DMS114 treated with DMSO at 0.1 percent for 48 hours (cell line): ENCODE measurements at regions not wholly inside any gene's neighbourhood (a gene's known extent, or its start where the extent isn't known, plus 50 kb on each side); places are given as distances from the start of the nearest gene placed in this dataset.
"Not testable (repeated sequence)": the region's sequence is repeated elsewhere in the genome, so short reads cannot be mapped to it uniquely, and the experiment has no call there.

Experiments
- DNase-seq: peaks from one replicate; lab custom pipeline; 2025; ENCODE audit not compliant: unreplicated experiment; lab: John Stamatoyannopoulos, UW

DNA sequence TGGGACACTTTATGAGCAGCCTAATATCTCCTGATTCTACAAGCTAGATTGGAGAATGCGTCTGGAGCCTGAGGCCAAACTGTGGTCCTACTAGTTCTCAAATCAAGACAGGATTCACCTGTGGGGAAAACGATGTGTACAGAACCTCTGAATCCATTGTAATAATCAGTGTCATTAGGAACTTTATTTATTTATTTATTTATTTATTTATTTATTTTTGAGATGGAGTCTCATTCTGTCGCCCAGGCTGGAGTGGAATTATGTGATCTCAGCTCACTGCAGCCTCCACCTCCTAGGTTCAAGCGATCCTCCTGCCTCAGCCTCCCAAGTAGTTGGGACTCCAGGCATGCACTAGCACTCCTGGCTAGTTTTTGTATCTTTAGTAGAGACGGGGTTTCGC is 52.6 kb upstream of the KIF26B start:
- not testable (repeated sequence) for DNase-seq

DNA sequence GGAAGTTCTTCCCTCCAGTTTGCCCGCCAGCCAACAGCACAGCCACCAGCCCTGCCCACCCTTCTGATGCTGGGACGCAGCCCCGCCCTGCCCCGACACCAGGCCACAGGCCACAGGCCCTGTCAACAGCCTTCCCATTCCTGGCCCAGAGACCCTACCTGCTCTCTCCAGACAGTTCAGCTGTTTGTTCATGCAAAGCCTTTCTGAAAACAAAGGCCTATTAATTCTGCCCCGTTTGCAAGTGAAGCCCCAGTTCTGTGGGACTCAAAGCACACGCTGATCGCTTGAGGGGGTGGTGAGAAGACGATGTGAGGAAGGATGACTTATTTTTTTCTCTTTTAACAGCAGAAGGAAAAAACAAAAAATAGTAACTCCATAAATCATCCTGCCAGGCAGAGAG is 55.4 kb upstream of the KIF26B start:
- DNase-seq: no peak

DNA sequence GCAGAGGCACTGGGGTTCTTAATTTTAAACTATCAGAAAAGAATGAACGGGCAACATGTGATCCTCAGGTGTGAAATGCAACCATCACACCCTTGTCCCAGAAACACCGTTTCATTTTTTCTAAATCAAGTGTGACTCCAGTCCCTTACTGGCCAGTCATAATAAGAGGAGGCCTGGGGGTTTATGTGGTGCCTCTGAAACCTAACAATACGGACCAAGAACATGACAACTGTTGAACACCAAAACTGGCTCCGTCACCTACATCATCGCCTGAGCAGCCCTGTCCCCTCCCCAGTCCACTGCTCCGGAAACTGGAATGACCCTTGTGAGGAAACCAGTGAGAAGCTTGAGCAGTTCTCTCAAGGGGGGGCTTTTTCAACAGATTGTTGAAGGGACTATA is 55.9 kb upstream of the KIF26B start:
- no peak for DNase-seq

DNA sequence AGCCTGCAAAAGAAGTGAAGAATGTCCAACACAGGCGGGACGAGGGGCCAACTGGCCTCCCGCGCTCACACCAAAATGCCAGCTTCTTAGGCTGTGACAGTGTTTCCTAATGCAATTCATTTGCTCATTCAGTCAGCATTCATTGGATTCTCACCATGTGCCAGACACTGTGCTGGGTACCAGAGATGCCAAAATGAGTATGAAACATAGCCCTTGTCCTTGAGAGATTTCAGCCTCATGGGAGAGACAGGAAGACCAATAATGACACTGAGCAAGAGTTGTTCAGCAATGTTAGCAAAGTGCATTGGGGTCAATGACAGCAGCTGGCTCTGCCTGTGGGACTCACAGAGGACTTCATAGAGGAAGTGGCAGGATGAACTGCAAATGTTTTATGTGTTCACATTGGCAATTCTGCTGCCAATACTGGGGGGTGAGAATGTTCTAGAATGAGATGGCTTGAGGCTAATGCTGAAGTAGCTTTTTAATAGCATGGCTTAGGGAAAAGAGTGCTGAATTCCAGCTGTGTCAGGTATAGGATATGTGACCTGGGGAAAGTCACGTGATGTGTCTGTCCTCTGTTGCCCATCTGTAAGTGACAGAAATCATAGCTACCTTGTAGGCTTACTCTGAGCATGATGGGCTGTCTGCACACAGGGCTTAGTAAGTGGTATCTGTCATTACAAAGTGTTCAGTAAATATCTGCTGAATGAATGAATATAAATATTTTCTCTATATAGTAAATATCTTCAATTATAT is 58.3 kb upstream of the KIF26B start:
- DNase-seq: no peak

DNA sequence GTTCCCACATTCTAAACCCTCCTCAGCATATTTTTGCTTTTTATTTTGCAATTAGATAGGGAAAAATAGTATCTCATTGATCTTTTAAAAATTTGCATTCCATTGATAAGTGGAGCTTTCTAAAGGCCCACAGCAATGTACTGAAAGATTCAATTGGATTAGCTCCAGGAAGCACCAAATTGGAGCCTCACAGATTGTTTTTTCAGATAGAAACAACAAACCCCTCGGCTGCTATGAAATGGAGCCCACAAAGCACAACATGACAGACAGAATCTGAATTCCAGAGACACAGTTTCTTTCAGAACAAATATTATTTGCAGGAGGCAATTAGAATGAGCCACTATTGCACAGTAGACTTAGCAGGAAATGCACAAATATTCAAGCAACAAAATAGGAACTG is 58.9 kb upstream of the KIF26B start:
- no peak for DNase-seq

DNA sequence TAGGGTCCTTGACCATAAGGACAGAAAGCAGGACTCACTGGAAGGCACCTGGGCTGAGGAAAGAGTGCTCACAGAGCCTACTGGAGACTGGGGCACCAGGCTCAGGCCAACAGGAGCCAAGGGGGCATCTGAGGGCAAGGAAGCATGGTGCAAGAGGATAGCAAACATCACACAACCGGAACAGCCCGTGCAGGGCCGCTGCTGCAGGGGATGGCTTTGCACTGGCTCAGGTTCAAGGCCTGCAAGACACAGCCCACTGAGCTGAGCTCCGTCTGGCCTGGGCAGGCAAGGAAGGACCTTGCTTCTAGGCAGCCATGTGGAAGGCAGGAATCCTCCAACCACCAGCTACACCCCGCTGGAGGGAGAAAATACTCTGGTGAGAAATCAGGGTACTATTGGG is 59.8 kb upstream of the KIF26B start:
- no peak for DNase-seq

DNA sequence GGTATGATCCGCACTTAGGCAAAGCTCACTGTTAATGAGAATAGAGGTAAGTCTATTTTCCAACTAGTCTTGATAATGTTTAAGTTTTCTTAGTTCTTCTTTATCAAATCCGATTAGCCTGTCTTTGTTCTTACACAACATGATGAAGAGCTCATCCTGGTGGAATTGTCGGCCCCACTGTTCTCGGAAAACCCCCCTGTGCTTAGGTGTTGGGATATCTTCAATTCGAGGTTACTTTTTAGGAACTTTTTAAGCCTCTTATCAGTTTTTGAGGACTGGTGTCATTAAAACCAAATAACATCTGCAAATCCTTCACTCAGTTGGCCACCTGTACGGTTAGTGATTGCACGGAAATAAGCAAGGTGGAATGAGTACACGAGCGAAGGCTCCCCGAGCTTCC is 60.7 kb upstream of the KIF26B start:
- DNase-seq: no peak

DNA sequence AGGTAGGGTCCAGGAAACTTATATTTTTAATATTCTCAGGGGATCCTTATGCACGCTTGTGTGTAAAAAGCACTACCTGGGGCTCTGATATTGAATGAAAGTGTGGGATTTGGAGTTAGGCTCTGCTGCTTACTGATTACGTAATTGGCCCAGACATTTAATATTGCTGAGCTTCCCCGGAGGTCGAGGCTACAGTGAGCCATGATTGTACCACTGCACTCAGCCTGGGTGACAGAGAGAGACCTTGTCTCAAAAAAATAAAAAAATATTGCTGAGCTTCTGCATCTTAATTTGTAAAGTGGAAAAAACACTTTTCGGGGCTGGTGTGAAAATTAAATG is 62.2 kb upstream of the KIF26B start:
- no peak for DNase-seq

DNA sequence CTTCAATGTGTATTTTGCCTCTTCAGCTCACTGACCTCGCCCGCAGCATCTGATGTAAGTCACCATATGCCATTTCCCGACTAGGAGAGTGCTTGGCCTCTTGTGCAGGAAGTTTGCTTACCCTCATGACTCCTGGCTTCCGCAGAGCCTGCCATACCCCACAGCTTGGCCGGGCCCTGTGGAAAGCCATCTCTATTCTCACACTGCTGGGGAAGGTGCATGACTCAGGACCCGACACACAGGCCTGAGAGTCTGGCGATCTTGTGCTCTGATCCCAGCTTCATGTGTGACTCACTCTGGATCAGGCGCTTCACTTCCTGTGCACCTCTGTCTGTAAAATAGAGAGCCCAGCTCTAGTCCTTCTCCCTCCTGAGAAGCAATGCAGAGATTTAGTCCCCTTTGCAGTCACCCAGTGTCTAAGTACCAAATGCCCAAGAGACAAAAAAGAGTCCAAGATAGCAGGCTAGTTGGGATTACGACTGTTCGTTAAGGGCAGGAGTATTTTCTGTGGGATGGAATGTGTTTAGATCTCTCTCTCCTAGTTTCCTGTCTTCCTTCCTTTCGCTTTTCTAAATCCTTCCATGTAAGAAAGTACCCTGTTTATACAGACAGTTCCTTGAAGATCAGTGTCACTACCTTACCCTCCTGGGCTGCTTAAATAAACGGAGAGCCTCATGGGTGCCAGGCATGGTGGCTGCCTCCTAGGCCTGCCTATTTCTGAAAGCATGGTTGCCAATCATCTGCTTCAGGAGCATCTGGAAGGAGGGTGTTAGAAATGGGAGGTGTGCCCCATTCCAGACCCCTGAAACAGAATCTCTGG is 62.8 kb upstream of the KIF26B start:
- no peak for DNase-seq

DNA sequence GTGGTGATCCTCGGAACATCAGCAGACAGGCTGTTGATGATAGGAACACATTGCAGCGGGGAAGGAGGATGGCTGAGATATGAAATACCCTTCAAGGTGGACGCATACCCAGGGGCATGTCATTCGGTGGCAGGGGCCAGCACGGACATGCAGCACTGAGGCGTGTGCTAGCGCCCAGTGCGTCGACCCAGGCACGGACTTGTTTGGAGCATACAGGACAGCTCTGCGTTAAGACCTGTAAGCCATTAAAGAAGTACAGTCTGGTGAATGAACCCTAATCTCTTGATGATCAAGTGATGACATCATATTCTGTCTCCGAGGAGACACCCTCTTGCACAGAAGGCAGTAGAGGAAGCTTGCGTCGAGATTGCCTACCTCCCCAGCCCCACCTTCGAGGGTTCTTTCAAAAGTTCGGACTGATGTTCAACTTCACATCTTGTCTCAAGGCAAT is 63.6 kb upstream of the KIF26B start:
- DNase-seq: no peak

DNA sequence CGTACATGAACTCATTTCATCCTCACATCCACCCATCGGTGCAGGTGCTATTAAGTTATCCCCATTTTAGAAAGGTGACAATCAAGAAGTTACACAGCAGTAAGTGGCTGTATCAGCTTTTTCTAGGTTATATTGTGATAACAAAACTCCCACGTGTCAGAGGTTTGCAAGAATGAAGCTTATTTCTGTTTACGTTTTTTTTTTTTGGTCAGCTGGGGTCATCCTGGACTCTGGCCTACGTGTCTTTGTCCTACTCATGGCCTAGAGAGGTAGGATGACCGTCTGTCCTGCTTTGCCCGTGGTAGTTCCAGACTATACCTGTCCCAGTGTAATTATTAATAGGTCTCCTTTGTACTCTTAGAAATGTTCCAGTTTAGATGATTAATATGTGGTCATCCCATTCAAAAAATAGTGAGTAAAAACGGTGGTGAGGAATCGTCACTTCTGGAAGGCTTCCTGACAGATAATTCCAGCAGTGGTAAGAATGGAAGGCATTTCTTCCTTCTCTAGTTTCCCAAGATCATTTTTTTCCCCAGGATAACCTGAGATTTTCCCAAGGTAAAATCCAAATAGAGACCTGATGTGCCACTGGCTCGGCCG is 64.2 kb upstream of the KIF26B start:
- no peak for DNase-seq

DNA sequence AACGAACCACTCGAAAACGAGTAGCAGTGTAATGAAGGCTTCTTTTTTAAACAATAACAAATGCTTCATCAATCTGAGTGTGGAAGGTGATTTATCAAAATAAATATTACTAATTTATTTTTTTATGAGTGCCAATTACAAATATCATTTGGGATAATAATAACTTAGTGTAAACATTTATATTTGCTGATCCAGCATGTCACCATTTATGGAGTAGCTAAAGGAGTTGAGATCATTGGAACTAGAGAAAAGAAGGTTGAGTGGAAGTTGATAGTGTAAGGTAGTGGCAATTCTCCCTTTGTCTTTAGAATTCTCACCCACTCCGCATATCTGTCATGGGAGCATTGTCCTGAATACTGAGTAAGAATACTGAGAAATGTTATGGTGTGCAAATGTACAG is 67.1 kb upstream of the KIF26B start:
- no peak for DNase-seq

DNA sequence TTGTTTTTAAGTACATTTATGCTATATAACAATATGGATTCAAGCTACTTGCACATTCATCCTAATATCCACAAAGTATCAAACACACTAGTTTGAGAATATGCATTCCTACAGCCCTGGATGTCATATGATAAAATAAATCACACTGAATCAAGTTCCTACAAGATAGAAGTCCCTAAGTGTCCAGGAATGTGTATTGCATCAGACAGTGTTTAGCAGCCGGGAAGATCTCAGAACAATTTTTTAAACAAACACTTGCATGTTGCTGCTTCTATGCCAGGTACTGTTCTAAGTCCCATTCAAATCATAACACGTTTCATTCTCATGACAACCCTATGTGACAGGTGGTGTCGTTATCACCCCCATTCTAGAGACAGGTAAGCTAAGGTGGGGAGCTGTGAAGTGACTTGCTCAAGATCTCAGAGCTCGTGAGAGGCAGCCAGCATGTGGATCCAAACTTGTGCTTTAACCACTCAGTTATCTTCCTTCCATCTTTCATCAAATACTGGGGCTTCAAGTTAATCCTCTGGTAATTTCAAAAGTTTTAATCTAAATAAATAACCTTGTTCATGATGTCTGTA is 68.3 kb upstream of the KIF26B start:
- no peak for DNase-seq

DNA sequence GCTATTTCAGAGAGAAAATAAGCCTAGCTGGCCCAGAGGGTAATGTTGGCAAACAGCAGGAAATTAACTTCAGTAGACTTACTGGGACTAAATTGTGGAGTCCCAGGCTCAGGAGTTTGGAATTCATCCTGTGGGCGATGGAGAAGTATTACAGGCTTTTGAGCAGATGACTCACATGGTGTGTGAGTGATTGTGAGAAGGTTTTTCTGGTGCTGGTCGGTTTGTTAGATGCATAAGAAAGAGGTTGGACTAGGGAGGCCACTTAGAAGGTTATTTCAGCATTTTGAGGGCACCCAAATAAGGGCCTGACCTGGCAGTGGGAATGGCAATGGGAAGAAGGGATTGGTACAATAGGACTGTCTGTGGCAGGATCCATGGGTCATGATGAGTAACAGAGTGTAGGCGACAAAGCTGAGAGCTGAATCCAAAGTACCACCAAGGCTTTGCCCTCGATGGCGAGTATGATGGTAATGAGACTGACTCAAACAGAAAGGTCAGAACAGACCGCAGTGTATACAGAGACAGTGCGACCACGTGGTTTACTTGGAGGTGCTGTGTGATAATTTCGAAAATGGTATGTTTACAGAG is 69.2 kb upstream of the KIF26B start:
- DNase-seq: no peak

DNA sequence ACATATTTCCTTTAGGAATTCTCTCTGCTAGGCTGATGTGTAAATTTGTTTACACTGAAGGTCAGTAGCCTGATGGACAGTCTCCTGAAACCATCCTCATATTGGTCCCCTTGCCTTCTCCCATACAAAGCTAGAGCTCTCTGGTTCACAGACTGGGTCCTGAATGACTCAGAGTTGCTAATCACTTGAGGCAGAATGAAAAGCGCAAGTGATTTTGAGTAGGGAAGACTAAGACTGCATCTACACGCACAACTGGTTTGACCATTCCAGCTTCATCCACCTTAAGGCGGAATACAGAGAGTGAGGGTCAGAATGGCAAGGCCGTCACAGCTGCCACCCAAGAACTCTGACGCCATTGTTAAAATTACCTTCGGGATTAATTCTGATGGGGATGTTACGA is 70.2 kb upstream of the KIF26B start:
- DNase-seq: no peak

DNA sequence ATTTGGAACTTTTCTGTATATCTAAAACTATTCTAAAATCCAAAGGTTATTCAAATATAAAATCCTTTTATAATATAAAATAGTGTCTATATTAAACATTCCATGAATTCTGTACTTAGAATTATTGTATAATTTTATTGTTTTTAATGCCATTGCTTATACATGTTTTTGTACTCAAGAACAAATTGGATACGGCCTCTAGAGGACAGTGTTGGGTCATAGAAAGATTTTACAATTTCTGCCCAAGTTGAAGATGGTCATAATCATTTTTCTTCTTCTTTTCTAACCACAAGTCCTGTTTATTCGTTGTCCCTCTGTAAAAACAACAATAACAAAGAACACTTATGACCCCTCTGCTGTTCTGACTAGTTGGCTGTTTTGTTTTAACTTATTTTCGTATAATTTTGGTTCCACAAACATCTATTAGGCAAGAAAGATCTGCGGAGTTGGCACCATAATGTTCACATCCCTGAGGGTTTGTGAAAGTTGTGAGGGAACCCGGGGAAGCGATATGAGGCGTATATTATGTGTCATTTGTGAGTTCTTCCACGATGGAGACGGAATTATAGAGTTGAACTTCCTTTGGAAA is 75.7 kb upstream of the KIF26B start:
- peak; percentile 47 for DNase-seq

DNA sequence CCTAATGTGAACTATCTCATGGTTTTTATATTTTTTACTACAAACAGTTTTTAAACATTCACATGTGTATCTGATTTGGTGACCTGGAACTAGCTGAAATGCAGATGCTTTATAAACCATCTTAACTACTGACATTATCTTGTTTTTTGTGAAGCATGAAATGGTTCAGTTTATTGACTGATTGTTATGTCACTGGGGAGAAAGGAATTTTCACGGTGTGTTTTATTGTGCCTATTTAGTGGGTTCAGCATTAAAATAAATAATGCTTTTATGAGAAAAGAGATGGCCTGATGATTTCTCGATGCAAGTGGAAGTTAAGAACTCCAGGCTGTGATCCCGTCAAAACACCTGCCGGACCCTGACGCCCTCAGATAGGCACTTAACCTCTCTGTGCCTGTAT is 79.9 kb upstream of the KIF26B start:
- DNase-seq: no peak

DNA sequence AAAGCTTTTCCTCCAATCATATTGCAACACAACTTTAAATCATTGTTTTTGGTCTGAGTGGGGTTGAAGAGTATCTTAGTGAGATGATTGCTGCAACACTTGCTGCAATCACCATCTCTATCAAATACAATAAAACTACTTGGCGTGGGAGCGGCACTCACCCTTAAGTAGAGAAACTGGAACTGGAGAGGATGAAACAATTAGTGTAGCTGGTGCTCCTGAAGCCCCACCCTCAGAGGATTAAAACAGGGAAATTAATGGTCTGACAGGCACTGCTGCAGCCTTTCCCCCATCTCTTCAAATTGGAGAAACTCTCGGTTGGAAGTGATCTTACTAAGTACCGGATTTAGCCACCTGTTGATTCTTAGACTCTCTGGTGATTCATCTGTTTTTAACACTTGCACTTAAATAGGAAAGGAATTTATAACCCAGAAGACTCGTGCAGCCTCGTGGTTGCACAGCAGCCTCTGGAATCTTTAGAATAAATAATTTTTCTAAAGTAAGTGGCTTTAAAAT is 80.5 kb upstream of the KIF26B start:
- no peak for DNase-seq

DNA sequence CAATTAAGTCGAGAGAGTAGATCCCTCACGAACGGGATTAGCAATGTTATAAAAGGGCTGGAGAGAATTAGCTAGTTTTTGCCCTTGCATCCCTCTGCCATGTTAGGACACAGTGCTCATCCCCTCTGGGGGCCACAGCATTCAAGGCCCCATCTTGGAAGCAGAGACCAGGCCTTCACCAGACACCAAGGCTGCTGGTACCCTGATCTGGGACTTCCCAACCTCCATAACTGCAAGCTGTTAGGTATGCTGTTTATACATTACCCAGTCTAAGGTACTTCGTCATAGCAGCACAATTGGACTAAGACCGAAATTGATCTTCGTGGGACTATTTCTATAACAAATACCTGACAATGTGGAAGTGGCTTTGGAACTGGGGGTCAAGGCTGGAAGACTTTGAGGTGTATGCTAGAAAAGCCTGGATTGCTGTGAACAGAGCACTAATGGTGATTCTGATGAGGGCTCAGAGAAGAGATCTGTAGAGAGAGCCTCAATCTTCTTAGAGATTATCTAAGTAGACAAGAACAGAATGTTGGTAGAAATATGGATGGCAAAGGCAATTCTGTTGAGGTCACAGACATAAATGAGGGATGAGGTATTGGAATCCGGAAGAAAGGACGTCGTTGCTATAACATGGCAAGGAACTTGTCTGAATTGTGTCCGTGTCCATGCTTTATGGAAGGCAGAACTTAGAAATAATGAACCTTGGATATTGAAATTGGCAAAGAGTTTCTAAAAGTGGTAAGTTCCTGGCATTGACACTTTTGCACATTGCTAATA is 83.8 kb upstream of the KIF26B start:
- DNase-seq: no peak

DNA sequence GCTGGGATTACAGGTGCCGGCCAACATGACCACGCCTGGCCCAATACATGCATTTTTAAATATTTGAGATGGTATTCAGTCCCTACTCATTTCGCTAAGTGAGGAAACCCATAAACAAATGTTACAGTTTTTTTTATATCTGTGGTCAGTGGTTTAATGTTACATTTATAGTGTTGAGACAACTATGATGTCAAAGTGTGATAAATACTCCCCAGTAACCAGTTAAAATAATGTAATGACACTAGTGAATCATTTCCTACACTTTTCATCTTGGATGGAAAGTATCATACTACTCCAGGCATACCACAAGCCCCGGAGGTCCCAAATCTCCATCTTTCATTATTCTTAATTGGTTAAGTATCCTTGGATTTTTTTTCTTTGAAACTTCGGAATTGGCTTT is 87.5 kb upstream of the KIF26B start:
- DNase-seq: no peak
